Pancreas (tissue), 10 donors: ENCODE measurements at regions not wholly inside any gene's neighbourhood (a gene's known extent, or its start where the extent isn't known, plus 50 kb on each side); places are given as distances from the start of the nearest gene placed in this dataset.
A peak's percentile ranks its signal among the peaks of the same experiment; 100 is the strongest.

Source experiments
- ATAC-seq, 4 donors: fragments of 200-7000 bp; cut with Tn5 transposase; one replicate each; pipeline versions ENCODE4 v1.8.0 to v1.9.1; 2020; ENCODE audit warnings: mild to moderate bottlenecking in 4 of 4, moderate library complexity in 4 of 4
- DNase-seq, 6 donors: peaks; one replicate each; pipeline ENCODE4 v3.0.0-alpha.2; 2020
- FAIRE-seq: peaks from 2 replicates; lab custom pipeline; 2012; peaks lifted over from hg19 to GRCh38; lab: Jason Lieb, UNC
- H3K27ac ChIP-seq, 4 donors: fragments of 200-600 bp; sonication (generic); 1 replicate in 3 of 4; 2 replicates in 1 of 4; pipeline versions ENCODE4 v1.5.0 to v1.8.0; 2020
- H3K27me3 ChIP-seq, 4 donors: fragments of 200-600 bp; one replicate each; pipeline ENCODE4 v1.8.0; 2021
- H3K36me3 ChIP-seq, 3 donors: fragments of 200-600 bp; sonication (generic) in 1 of 3; one replicate each; pipeline versions ENCODE4 v1.5.0 to v1.8.0; 2020 to 2021
- H3K4me1 ChIP-seq, 3 donors: fragments of 200-600 bp; one replicate each; pipeline ENCODE4 v1.8.0; 2021
- H3K4me3 ChIP-seq, 4 donors: fragments of 200-600 bp; sonication (generic) in 2 of 4; one replicate each; pipeline versions ENCODE4 v1.5.0 to v1.8.0; 2020 to 2021
- H3K9me3 ChIP-seq, 4 donors: fragments of 200-600 bp; one replicate each; pipeline ENCODE4 v1.8.0; 2021
- WGBS, 2 donors: extraction: QIAGEN DNeasy Blood & Tissue Kit; methylation state at CpG; one replicate each; pipeline ENCODE4 v1.1.7; 2013; 5-methylcytosine and 5-hydroxymethylcytosine counted together
- intact Hi-C, 3 donors: fragments of 100-400 bp; cut with DNase I; formaldehyde crosslinking; loops; one replicate each; pipeline versions ENCODE4 v1.11.1 to v1.14.2; 2022
- TF ChIP-seq, protein P1 (sequence below), 4 donors: fragments of 200-600 bp; sonication (generic) in 3 of 4; IDR thresholded peaks; one replicate each; pipeline versions ENCODE4 v1.5.0 to v1.8.0; 2021; ENCODE audit warnings: antibody characterized with exemption in 4 of 4
- donor health status: healthy with polysubstance abuse.
- donor health status: DM: no; HTN: no; CAD: no; lungs with moderate emphysema.
- donor health status: DM: no; HTN: no; CAD: no.
- donor health status: control.
- donor health status: control.
- donor health status: Bipolar disorder and iron deficiency.
- donor health status: DM: yes; HTN: yes; CAD: no.
- donor health status: DM: no; HTN: no; CAD: no.
- donor health status: DM: no; HTN: no; CAD: no.
- donor health status: DM: yes; HTN: yes; CAD: no.

DNA sequence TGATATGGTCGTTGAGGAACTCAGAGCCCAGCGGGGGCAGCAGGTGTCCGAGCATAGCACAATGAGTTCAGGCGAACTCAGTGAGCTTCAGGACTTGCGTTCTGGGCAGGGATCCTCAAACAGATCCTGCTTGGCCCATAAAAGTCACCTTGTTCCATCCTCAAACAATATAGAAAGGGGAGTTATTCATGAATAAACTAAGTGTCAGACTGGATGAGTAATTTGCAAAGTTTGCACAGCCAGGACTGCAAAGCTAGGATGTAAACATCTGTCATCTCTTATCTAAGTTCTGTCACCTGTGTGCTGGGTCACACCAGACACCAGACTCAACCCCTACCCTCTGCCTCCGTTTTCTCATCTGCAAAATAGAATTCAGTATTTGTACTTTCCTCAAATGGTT, 58.0 kb upstream of the PFKP start:
- 13 to 17% methylated on average over 6 of the region's 6 CpGs for WGBS, 2 donors
- H3K4me1 ChIP-seq: no peaks in the 10 kb centered on the region
- no peaks in the 10 kb centered on the region for H3K36me3 ChIP-seq
- DNase-seq: no peak
- peak in 1 of 4 donors; percentile 25 for ATAC-seq
- no peak for FAIRE-seq
- no peak overlapping the region for H3K27ac ChIP-seq
- TF ChIP-seq, protein P1, sequence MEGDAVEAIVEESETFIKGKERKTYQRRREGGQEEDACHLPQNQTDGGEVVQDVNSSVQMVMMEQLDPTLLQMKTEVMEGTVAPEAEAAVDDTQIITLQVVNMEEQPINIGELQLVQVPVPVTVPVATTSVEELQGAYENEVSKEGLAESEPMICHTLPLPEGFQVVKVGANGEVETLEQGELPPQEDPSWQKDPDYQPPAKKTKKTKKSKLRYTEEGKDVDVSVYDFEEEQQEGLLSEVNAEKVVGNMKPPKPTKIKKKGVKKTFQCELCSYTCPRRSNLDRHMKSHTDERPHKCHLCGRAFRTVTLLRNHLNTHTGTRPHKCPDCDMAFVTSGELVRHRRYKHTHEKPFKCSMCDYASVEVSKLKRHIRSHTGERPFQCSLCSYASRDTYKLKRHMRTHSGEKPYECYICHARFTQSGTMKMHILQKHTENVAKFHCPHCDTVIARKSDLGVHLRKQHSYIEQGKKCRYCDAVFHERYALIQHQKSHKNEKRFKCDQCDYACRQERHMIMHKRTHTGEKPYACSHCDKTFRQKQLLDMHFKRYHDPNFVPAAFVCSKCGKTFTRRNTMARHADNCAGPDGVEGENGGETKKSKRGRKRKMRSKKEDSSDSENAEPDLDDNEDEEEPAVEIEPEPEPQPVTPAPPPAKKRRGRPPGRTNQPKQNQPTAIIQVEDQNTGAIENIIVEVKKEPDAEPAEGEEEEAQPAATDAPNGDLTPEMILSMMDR (IDR thresholded peaks at IDR 0.05): no peak
- no peaks in the 10 kb centered on the region for H3K9me3 ChIP-seq
- intact Hi-C loops: no loop called here
- H3K27me3 ChIP-seq: peaks cover 0 to 12% (median 0%) of the 10 kb centered on the region in 4 donors
- no peak overlapping the region for H3K4me3 ChIP-seq

DNA sequence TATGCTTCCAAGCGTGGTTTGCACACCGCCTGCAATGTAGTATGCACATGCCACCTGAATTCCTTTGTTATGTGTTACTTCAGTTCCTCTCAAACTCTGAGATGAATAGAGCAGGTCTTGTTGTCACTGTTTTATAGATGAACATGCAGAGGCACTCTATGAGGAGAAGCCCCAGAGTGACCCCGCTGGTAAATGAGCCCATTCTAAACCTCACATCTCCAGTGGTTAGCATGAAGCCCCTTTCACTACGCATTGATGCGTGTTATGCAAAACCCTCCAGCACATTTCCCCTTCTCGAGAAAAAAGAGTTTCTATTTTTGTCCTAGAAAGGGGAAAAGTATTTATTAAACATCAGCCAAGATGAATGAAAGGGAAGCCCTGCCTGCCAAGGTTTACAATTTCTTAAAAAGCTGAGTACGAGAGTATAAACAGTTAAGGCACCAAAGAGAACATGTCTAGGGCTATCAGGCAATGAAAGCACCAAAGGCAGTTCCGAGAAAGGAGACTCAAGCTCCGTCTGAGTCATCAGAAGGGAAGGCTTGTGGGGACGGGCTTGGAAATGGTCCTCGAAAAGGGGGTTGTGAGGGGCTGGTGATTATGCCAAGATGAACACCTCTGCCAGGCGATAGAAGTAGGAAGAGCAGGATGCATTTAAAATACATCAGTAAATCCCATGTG, 58.7 kb upstream of the PFKP start:
- FAIRE-seq (no peak), ATAC-seq (no peak), DNase-seq (no peak)
- no peak overlapping the region for H3K4me3 ChIP-seq
- intact Hi-C loops: no loop called here
- TF ChIP-seq, protein P1 (IDR thresholded peaks at IDR 0.05): no peak
- 46 to 54% methylated on average over 12 of the region's 12 CpGs for WGBS, 2 donors
- H3K36me3 ChIP-seq: no peaks in the 10 kb centered on the region
- H3K9me3 ChIP-seq: no peaks in the 10 kb centered on the region
- H3K4me1 ChIP-seq: no peaks in the 10 kb centered on the region
- H3K27ac ChIP-seq: no peak overlapping the region
- H3K27me3 ChIP-seq: peaks cover 0 to 12% (median 0%) of the 10 kb centered on the region in 4 donors

DNA sequence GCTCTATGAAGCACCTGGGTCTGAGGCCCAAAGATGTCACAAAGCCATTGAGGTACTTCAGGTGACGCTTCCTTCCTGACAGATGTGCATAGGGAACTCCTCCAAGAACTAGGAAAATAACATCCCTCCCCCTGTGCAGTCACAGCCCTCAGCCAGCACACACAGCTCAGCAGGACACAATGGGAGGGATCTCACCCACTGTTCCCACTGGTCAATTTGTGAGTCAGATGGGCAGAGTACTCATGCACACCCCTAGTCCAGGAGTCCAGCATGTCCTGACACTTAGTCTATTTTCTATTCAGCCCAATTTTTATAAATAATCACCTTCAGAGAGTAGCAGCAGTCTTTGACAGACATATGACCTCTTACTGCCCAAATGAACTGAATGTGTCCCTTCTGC, 60.7 kb upstream of the PFKP start:
- Histone ChIP-seq H3K9me3 (no peaks in the 10 kb centered on the region), H3K4me3 (no peak overlapping the region), H3K36me3 (no peaks in the 10 kb centered on the region), H3K27me3 (peaks cover 0 to 12% (median 0%) of the 10 kb centered on the region in 4 donors), H3K27ac (no peak overlapping the region), H3K4me1 (no peaks in the 10 kb centered on the region)
- FAIRE-seq (no peak), ATAC-seq (no peak), DNase-seq (no peak)
- WGBS, 2 donors: 78% methylated on average over 1 of the region's 1 CpG
- intact Hi-C loops: no loop called here
- TF ChIP-seq, protein P1 (IDR thresholded peaks at IDR 0.05): no peak

DNA sequence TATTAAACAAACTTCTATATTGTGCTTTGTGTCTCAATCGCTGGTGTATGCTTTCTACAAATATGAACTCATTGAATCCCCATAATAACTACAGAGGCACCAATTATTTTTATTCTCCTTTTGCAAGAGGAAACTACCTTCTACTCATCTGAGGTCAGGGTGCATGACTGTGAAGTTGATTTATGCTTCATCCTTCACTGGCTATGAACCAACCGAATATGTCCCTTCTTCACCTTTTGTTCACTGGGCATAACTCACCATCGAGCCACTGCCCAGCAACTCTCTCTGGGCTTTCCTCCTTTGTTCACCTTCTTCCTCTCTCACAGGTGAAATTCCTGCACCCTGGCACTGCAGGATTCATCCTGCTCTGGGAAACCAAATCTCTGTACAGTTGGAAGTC, 61.3 kb upstream of the PFKP start:
- Histone ChIP-seq H3K4me1 (no peaks in the 10 kb centered on the region), H3K4me3 (no peak overlapping the region), H3K27me3 (peaks cover 0 to 12% (median 0%) of the 10 kb centered on the region in 4 donors), H3K9me3 (no peaks in the 10 kb centered on the region), H3K36me3 (no peaks in the 10 kb centered on the region), H3K27ac (no peak overlapping the region)
- TF ChIP-seq, protein P1 (IDR thresholded peaks at IDR 0.05): no peak
- WGBS, 2 donors: 53 to 62% methylated on average over 3 of the region's 3 CpGs
- intact Hi-C loops: no loop called here
- FAIRE-seq (no peak), ATAC-seq (no peak), DNase-seq (no peak)

DNA sequence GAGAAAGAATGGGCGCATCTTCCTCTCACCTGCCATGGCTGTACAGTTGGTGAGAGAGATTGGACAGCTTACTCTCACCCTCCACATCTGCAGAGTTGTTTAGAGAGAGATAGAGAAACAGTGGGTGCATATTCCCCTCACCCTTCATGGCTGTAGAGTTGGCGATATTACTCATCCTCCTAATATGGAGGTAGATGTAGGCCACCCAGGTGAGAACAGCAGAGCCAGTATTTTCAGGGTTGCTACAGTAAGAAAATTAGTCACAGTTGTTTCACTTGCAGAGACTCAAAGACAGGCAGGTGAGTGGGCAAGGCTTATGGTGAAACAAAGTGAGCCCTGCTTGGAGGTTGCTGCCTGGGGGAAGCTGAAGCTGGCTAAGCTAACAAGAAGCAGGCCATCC, 65.0 kb upstream of the PFKP start:
- TF ChIP-seq, protein P1 (IDR thresholded peaks at IDR 0.05): no peak
- Histone ChIP-seq H3K4me1 (no peaks in the 10 kb centered on the region), H3K9me3 (no peaks in the 10 kb centered on the region), H3K27me3 (no peaks in the 10 kb centered on the region), H3K36me3 (no peaks in the 10 kb centered on the region), H3K4me3 (no peak overlapping the region), H3K27ac (no peak overlapping the region)
- ATAC-seq (no peak), DNase-seq (no peak), FAIRE-seq (no peak)
- intact Hi-C loops: no loop called here
- 87 to 88% methylated on average over 2 of the region's 2 CpGs for WGBS, 2 donors
